Esophagus squamous epithelium (tissue), 4 donors: ENCODE measurements at regions not wholly inside any gene's neighbourhood (a gene's known extent, or its start where the extent isn't known, plus 50 kb on each side); places are given as distances from the start of the nearest gene placed in this dataset.

Experiments
- POLR2A ChIP-seq, 4 donors: fragments of 450-650 bp; IDR thresholded peaks; one replicate each; pipeline ENCODE4 v1.6.1; 2017; ENCODE audit warnings: antibody characterized with exemption in 4 of 4, mild to moderate bottlenecking in 4 of 4, moderate library complexity in 3 of 4
- TF ChIP-seq, protein P1 (sequence below), 6 experiments: fragments of 450-650 bp in 4 of 6; fragments of 200-600 bp in 2 of 6; sonication (generic) in 2 of 6; IDR thresholded peaks; one replicate each; pipeline ENCODE4 v1.5.1; 2016 to 2019; ENCODE audit warnings: antibody characterized with exemption in 6 of 6, mild to moderate bottlenecking in 4 of 6, moderate library complexity in 4 of 6

DNA sequence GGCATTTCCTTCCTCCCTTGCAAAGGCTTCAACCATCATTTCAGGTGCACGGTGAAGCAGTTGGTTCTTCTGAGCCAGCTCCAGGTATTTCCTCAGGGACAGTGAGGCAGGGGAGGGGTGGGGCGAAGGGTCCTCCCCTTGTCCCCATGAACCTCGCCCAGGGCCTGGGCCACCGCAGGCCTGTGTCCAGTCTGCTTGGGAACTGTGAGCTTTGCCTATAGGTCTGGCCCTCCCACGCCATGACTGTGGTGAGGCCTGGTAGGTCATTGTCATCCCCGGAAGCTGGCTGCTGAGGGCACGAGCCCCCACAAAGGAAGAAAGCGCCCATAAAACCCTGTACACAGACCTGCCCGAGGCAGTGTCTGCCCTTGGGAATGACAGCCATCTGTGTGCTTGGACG is 134.3 kb downstream of the ACKR3 start:
- TF ChIP-seq POLR2A (IDR thresholded peaks at IDR 0.05) = no peak
- TF ChIP-seq, protein P1, sequence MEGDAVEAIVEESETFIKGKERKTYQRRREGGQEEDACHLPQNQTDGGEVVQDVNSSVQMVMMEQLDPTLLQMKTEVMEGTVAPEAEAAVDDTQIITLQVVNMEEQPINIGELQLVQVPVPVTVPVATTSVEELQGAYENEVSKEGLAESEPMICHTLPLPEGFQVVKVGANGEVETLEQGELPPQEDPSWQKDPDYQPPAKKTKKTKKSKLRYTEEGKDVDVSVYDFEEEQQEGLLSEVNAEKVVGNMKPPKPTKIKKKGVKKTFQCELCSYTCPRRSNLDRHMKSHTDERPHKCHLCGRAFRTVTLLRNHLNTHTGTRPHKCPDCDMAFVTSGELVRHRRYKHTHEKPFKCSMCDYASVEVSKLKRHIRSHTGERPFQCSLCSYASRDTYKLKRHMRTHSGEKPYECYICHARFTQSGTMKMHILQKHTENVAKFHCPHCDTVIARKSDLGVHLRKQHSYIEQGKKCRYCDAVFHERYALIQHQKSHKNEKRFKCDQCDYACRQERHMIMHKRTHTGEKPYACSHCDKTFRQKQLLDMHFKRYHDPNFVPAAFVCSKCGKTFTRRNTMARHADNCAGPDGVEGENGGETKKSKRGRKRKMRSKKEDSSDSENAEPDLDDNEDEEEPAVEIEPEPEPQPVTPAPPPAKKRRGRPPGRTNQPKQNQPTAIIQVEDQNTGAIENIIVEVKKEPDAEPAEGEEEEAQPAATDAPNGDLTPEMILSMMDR (IDR thresholded peaks at IDR 0.05) = no peak
